HCEC 1CT (cell line): ENCODE measurements at regions not wholly inside any gene's neighbourhood (a gene's known extent, or its start where the extent isn't known, plus 50 kb on each side); places are given as distances from the start of the nearest gene placed in this dataset.

Source experiments
- DNase-seq: peaks from one replicate; pipeline ENCODE4 v3.0.0-alpha.2; 2017

DNA sequence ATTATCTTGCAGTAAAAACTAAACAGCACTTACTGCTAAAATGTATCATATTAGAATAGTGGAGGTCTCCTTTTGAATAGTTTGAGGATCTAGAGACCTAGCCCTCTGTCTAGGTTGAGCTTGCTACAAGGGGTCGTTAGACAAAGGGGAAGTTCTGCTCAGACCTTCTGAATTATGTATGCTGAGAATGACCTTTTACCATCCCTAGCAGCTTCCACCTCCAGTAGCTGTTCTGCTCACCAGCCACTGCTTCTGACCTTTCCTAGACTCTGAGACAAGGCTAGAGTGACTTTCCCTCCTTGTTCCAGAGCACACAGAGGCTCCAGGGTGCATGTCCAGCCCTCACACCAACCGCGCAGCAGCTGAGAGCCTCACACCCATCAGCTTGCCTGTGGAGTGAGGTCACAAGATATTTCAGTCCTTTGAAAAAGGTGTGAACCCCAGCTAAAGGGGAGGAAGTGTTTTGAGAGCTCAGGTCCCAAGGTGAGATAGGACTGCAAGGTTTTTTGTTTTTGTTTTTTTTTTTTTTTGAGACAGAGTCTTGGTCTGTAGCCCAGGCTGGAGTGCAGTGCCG is 289.3 kb upstream of the TNP1 start:
- no peak for DNase-seq

DNA sequence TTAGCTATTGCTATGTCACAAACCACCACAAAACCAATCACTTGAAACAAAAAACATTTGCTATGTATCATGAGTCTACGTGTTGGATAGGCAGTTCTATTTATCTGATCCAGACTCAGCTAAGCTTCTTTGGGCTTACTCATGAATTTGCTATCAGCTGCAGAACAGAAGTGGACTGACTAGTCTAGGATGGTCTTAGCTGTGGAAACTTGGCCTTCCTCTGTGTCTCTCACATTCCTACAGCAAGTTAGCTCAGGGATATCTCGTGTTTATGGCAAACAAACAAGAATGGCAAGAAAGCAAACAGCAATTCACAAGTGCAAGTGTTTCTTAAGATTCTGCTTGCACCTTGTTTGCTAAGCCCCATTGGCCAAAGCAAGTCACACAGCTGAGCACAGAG is 288.0 kb upstream of the TNP1 start:
- no peak for DNase-seq

DNA sequence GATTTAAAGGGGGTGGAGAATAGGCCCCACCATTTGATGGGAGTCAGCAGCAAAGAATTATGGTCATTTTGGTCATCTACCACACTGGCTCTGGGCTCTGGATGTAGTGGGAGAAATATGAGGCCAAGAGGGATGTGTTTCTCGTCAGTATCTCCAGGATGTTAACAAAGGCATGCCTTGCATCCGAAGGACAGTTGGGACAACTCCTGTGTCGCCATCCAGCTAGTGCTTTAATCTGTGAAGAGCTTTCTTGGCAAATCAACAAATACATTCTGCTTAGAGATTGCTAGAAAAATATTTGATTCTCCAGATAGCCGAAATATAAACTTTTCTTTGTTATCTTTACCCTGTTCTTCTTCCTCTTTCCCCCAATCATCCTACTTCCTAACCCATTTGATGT is 287.1 kb upstream of the TNP1 start:
- DNase-seq, result no peak

DNA sequence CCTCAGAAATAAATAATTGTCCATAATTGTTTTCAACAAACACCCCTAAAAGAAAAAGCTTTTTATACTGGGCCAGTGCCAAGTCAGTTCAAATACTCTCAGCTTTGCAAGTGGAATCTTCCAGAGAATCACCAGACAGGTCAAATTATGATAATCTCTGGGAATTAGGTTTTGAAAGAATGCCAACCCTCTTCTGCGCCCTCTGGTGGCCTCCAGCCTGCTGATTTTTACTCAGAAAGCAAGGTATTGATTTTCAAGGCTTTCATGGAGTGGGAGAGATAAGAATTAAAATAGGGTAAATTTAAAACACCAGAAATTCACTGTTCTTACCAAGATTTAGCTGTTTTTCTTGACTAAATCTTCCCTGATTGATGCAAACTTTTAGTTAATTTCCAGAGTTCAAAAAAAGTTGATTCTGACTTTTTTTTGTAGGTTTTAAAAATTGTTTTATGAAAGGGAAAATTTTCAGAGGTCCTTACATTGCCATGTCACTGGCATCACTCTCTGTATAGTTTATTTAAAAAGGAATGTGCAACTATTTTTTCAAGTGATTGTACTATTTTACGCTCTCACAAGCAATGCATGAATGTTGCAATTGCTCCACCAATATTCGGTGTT is 282.9 kb upstream of the TNP1 start:
- DNase-seq, result peak; percentile 20

DNA sequence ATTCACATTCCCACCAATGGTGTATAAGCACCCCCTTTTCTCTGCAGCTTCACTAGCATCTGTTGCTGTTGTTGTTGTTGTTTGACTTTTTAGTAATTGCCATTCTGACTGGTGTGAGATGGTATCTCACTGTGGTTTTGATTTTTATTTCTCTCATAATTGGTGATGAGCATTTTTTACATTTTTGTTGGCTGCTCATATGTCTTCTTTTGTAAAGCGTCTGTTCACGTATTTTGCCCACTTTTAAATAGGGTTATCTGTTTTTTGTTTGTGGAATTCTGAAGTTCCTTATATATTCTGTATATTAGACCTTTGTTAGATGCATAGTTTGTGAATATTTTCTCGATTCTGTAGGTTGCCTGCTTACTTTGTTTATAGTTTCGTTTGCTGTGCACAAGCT is 278.4 kb upstream of the TNP1 start:
- DNase-seq, result no peak

DNA sequence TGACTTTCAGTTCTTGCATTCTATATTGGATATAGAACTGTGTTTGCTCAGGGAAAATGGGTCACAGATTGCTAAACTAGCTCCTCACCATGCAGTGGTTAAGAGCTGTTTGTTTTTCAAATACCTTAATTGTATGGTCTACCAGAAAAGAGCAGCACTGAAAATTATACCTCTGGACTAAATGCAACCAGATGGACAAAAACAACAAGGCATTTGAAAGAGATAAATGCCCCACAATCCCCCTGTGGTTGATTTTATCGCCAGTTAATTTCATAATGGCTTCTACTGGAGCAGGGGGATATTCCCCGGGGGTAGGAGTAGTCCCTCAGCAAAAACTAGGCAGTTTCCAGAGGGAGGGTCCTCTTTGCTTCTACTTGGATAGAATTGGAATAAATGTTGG is 267.9 kb upstream of the TNP1 start:
- DNase-seq, result no peak

DNA sequence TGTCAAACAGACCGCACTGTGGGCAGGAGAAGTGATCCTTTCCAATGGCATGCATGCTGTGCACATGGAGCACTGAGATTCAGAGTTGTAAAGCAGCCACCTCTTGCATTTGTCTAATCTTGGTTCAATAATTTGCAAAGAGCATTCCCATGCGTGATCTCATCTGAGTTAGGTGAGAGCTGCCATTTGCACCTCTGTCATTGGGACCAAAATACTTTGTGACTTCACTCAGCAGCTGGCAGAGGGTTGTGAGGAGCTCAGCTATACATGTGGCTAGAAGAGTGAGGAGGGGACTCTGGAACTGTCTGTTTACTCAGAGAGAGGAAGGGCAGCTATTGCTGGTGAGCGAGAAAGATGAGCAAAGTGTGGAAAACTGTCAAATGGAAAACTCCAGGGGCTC is 265.1 kb upstream of the TNP1 start:
- DNase-seq, result no peak

DNA sequence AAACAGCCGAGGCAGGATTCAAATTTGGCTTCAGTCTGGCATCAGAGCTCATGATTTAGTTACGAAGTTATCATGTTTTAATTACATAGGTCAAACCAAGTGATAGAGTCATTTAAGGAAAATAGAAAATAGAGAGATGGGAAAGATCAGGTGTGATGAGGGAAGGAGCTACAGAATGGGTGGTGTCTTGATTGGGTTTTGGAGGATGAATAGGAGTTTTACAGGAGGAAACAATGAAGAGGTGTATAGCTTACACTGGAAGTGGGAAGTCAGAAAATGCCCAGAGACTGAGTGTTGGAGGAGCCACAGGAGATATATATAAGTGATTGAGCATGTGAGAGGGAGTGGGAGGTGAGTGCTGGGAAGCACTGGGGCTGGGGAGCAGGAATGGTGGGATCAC is 264.2 kb upstream of the TNP1 start:
- DNase-seq, result no peak

DNA sequence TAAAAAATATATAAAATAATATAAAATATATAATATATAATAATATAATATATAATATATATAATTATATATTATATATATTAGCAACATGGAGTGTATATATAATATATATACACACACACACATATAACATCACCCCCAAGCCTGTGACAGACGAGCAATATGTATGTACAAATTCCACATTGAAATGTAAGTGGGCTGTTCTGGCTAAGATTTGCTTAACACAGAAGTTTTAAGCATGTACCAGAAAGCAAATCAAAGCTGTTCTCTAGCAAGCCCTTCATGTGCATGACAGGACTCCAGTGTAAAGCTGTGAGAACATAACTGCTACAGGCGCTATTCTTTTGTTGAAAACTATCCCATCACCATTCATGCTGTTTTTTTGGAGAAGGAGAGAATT is 261.7 kb upstream of the TNP1 start:
- no peak for DNase-seq

DNA sequence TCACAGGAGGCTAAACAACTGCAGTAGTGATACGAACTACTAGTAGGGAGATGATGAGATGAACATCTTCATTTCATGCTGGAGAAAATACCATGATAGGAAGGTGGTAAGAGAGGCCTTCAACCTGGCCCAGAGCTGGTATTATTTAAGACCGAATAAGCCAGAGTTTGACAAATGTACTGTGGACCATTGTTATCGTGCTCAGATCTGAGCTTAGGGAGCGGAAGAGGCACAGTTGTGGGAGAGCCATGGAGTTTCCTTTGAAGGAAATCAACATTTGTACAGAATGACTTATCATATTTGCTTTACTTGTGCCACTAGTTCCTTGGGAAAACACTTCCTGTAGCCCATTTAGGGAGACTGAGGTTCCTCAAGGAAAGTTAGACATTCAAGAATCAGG is 260.6 kb upstream of the TNP1 start:
- DNase-seq, result no peak

DNA sequence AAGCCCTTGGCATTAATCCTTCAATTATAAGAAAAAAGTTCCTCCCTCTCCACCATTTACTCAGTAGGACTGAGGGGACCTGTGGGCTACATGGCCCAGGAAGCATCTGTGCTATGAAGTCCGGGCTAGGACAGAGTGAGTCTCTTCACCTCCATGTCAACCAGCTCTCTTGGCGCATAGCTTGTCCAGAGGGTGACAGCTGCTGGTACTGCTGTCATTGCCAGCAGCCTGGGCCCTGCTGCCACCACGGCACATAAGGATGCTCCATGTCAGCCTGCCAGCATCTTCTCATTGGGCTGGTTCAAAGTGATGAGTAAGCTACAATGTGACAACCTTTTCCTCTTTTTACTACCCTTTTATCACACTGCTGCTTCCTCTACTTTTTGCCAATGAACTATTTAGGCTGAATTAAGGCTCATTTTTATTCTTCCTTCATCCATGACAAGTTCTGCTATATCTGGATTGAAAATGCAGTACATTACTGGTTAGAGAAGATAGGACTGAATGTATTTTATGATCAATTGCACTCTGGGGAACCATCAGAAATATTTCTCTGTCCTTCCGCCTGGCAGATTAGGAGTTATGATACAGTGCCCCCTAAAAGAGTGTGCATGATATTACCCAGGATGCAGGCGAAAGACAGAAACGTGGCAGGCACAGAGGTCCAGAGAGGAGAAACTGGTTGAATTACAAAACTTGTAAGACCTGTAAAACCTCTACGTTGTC is 258.9 kb upstream of the TNP1 start:
- DNase-seq, result no peak

DNA sequence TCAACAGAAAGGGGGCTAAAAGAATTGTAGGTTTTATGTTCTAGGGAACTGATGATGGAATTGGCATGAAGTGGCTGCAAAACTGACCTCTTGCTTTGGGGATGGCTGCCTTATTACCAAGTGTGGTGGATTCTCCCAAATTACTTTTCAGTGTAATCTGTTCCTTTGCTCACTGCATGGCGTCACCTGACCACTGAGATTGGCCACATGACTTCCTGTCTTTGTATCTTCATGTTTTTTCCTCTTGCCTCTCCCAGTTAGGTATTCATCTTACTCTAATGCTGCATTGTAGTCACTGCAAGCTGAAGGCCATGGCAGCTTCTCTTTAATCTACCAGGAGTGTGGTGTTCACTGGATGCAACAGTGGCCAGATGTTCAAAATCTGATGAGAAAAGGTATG is 257.7 kb upstream of the TNP1 start:
- no peak for DNase-seq

DNA sequence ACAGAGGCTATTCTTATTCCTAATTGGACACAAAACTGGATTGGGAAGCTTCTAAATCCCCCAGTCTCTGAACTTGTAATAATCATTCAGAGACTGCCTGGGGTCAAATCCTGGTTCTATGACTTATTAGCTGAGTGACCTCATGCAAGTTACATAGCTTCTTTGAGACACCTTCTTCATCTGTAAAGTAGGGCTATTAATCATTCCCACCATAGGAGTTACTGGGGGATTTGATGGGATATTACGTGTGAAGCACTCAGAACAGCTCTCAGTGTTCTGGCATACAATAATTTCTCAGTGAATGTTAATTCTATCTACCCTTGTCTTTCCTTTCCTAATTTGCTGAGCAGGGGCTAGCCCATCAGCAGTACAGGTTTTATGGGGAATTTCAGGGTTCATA is 256.7 kb upstream of the TNP1 start:
- DNase-seq, result no peak

DNA sequence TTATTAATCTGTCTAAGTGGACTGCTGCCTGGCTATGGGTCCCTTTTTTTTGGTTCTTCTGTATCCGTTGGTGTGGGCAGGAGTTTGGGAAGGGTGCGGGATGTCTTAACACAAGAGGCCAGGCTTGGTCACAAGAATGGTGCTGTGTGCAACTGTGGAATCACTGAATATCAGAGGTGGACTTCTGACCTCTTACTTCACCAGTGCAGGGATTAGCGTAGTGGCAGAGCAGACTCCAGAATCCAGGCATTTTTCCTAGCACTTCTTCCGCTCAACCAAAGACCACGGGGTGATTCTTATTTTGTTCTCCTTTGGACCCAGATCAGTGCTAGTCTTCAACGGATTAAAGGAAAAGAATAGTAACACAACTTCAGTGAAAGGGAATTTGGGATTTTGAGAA is 254.3 kb upstream of the TNP1 start:
- no peak for DNase-seq

DNA sequence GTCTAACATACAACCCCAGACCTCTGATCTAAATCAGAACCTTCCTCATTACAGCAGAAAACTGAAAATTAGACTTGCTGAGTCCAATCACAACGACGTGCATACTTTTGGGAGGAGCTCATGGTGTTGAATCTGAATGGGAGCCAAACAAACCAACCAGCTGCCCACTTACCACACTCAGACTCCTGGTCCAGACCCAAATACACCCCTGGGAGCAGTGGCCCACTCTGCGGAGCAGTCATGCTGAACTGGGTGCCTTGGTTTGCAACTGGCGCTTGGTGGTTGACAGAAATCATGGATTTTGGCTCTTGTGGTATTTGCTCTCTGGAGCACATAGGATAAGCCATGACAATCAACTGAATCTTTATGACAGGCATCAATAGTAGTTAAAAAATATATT is 253.6 kb upstream of the TNP1 start:
- DNase-seq, result no peak

DNA sequence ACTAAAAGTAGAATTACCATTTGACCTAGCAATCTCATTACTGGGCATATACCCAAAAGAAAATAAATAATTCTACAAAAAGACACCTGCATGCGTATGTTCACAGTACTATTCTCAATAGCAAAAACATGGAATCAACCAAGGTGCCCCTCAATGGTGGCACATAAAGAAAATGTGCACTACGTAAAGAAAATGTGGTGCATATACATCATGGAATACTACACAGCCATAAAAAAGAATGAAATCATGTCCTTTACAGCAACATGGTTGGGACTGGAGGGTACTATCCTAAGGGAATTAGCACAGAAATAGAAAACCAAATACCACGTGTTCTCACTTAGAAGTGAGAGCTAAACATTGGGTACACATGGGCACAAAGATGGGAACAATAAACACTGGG is 250.7 kb upstream of the TNP1 start:
- DNase-seq, result no peak

DNA sequence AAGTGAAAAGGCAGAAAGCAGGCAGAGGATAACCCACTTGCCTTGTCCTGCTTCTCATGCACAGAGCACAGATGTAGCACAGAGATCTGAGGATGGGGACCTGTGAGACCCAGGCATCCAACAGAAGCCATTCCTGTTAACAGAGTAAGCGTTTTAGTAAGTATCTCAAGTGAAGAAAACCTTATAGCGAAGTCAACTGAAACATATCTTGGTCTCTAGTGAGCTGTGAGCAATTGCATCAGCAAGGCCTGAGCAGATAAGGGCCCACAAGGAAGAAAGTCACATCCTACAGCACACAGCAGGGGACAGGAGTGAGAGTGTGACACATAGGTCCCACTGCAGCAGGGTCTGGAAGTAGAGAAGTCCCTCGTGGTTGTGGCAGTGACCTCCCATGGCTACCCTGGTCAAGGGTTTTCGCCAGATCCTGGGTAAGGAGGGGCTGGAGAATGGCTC is 248.7 kb upstream of the TNP1 start:
- DNase-seq, result no peak

DNA sequence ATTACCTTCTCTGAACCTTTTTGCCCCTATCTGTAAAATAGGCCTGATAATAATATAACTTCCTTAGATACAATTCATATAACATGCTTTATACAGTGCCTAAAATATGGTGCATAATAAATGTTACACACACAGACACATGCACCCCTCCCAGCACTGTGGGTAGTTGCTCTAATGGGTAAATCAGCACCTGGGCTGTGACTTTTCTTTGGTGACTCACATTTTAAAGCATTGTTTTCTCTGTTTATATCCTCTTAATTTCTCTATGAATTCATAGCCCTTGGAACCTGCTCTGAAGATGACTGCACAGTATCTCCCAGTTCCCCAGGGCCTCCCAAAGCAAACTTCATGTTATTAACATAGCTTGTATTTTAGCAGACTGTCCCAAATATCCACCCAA is 248.2 kb upstream of the TNP1 start:
- DNase-seq, result no peak

DNA sequence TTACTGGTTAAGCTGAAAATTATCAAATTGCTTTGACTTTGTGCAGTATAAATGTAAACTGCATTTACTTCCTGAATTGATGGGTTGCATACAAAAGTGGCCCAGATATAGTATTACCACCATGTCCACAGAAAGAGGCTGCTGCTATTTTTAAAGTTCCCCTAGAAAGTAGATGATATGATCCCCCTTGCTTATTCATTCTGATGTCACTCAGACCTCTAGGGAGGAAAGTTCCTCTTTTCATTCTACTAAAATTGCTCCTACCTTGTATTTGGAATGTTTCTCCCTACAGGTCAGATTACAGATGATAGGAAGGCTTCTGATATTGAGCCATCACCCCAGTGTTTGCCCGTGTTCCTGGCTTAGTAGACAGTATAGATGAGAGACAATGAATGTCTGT is 247.6 kb upstream of the TNP1 start:
- DNase-seq, result no peak

DNA sequence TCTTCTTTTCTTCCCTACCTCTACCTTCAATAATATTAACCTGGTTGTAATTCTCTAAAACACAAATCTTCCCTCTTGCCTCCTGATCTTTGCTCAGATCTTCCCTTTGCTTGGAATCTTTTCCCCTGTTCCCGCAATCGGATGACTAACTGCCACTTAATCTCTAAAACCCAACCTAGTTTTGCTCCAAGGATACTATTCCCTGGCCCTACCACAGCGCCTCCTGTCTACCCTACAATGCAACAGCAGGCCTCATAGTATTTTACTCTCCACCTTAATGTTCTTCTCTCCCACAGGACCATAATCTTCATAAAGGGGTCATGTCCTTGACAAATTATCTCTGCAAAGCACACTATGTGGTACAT is 246.8 kb upstream of the TNP1 start:
- DNase-seq, result peak; percentile 85

DNA sequence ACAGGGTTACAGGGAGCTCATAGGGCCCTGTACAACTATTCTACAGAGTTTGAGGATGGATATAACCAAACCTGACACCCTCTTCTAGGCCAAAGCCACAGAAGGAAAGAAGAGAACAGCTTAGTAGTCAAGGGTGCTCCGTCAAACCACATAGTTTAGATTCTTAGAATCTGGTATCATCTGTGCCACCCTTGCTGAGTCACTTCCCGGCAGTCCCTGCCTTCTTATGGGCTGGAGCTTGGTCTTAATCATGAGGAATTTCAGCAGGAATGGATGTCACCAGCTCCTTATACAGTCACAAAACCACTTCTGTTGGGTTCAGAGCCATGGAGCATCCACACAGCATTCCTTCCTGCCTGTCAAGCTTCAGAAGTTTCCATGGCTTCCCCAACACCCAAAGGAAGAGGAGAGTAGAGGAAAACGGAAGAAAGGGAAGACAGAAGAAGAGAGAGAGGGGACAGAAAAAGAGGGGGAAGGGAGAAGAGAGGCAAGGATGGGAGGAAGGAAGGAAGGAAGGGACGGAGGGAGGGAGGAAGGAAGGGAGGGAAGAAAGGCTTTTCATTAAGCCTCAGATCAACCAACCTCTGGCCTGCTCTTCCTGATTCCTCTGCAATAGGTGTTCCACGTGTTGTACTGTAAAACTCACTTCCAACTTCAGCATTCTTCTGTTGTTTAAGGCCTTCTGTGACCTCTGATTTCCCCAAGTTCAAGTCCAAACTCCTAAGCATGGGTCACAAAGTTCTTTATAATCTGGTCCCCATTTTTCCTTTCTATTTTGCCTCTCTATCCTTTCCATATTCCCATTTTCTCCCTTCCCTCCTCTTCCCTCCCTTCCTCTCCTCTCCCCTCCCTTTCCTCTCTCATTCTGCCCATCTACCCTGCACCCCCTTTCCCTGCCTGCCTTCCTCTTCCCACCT is 246.1 kb upstream of the TNP1 start:
- DNase-seq, result peak; percentile 98

DNA sequence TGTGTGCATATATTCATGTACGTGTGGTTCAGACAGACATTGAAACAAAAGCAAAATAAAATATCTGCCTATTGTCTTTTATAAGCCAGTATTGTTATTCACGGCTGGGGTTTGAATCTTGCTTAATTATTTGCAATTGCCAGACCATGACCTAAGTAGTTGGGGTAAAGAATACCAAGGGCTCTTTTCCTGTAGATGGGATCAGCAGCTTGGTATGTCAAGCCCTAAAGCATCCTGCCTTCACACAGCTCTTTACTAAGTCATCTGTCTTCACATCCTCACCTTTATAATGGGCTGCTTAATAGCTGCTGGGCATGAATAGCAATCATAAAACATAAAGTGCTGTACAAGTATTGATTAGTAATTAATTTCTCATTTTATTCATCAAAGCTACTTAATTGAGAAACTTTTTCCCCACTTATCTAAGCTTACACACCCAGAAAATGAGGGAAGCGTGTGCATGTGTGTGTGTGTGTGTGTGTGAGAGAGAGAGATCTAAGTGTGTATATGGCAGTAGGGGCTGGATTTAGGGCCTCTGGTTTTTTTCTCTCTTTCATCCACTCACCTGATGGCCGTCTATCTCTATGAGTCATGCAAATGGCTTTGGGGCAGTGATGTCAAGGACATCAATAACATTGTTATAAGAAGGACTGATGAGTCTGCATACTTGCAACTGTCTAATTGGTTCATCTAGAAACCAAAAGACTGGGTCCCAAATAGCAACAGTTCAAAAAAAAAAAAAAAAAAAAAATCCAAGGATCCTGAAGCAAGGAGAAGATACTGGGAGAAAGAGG is 244.1 kb upstream of the TNP1 start:
- DNase-seq, result peak; percentile 67

DNA sequence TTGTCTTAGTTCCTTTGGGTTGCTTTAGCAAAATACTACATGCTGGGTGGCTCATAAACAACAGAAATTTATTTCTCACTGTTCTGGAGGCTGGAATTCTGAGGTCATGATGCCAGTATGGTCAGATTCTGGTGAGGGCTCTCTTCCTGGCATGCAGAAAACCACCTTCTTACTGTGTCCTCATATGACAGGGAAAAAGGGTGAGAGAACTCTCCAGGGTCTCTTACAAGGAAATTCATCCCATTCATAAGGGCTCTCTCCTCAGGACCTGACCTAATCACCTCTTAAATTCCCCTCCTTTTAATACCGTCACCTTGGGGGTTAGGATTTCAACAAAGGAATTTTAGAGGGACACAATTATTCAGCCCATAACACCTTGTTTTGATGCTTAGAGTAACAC is 243.1 kb upstream of the TNP1 start:
- DNase-seq, result no peak
